T-helper 1 cell treated with Interleukin-12 subunit alpha and Interleukin-12 subunit beta and Interleukin-4 antibody, amounts not matched to agents 30 μg/mL and 1 μg/mL, for 36 hours (primary cell): ENCODE measurements at regions not wholly inside any gene's neighbourhood (a gene's known extent, or its start where the extent isn't known, plus 50 kb on each side); places are given as distances from the start of the nearest gene placed in this dataset.

Experiments
- H3K27ac Mint-ChIP-seq: one replicate; pipeline ENCODE4 v1.8.0; 2021; ENCODE audit warnings: mild to moderate bottlenecking, mixed read lengths
- H3K27me3 Mint-ChIP-seq: one replicate; pipeline ENCODE4 v1.8.0; 2021; ENCODE audit warnings: low read depth, mixed read lengths
- H3K36me3 Mint-ChIP-seq: one replicate; pipeline ENCODE4 v1.8.0; 2021; ENCODE audit warnings: low read depth, mixed read lengths
- H3K4me1 Mint-ChIP-seq: one replicate; pipeline ENCODE4 v1.8.0; 2021; ENCODE audit warnings: low read depth, mixed read lengths
- H3K4me3 Mint-ChIP-seq: one replicate; pipeline ENCODE4 v1.8.0; 2021; ENCODE audit warnings: mild to moderate bottlenecking, moderate library complexity, mixed read lengths
- H3K9me3 Mint-ChIP-seq: one replicate; pipeline ENCODE4 v1.8.0; 2021; ENCODE audit warnings: mixed read lengths

- H3K4me3 Mint-ChIP-seq: no peak overlapping the region
- H3K36me3 Mint-ChIP-seq: no peaks in the 10 kb centered on the region
- no peaks in the 10 kb centered on the region for H3K27me3 Mint-ChIP-seq
- no peaks in the 10 kb centered on the region for H3K9me3 Mint-ChIP-seq
- no peak overlapping the region for H3K27ac Mint-ChIP-seq
- peaks cover 1% of the 10 kb centered on the region for H3K4me1 Mint-ChIP-seq
Observed at GRCh38 chr1:221634606-221635005, 107.3 kb downstream of the DUSP10 start.

GRCh38 chr1:221635305-221635704 is 106.6 kb downstream of the DUSP10 start:
- Mint-ChIP-seq H3K4me1 (peaks cover 1% of the 10 kb centered on the region), H3K9me3 (no peaks in the 10 kb centered on the region), H3K36me3 (no peaks in the 10 kb centered on the region), H3K27me3 (no peaks in the 10 kb centered on the region), H3K27ac (no peak overlapping the region), H3K4me3 (no peak overlapping the region)

- H3K27ac Mint-ChIP-seq: no peak overlapping the region
- H3K9me3 Mint-ChIP-seq: no peaks in the 10 kb centered on the region
- no peaks in the 10 kb centered on the region for H3K27me3 Mint-ChIP-seq
- no peaks in the 10 kb centered on the region for H3K36me3 Mint-ChIP-seq
- H3K4me3 Mint-ChIP-seq: no peak overlapping the region
- H3K4me1 Mint-ChIP-seq: peaks cover 1% of the 10 kb centered on the region
Observed at GRCh38 chr1:221636096-221636495, 105.8 kb downstream of the DUSP10 start.

GRCh38 chr1:221636967-221637366 is 104.9 kb downstream of the DUSP10 start:
- Mint-ChIP-seq H3K27ac (no peak overlapping the region), H3K4me3 (no peak overlapping the region), H3K36me3 (no peaks in the 10 kb centered on the region), H3K27me3 (no peaks in the 10 kb centered on the region), H3K4me1 (no peaks in the 10 kb centered on the region), H3K9me3 (no peaks in the 10 kb centered on the region)

GRCh38 chr1:221637641-221638041 is 104.2 kb downstream of the DUSP10 start:
- no peak overlapping the region for H3K27ac Mint-ChIP-seq
- no peaks in the 10 kb centered on the region for H3K9me3 Mint-ChIP-seq
- no peak overlapping the region for H3K4me3 Mint-ChIP-seq
- no peaks in the 10 kb centered on the region for H3K36me3 Mint-ChIP-seq
- H3K27me3 Mint-ChIP-seq: no peaks in the 10 kb centered on the region
- H3K4me1 Mint-ChIP-seq: no peaks in the 10 kb centered on the region

- Mint-ChIP-seq H3K27me3 (no peaks in the 10 kb centered on the region), H3K36me3 (no peaks in the 10 kb centered on the region)
Observed at GRCh38 chr1:221638595-221638994, 103.3 kb downstream of the DUSP10 start.

GRCh38 chr1:221641811-221642210 is 100.1 kb downstream of the DUSP10 start:
- peaks cover 5% of the 10 kb centered on the region for H3K4me1 Mint-ChIP-seq

More at GRCh38 chr1:221638595-221638994, 103.3 kb downstream of the DUSP10 start:
- Mint-ChIP-seq H3K4me3 (no peak overlapping the region), H3K27ac (no peak overlapping the region), H3K4me1 (no peaks in the 10 kb centered on the region), H3K9me3 (no peaks in the 10 kb centered on the region)

GRCh38 chr1:221643404-221644144 is 98.3 kb downstream of the DUSP10 start:
- no peak overlapping the region for H3K27ac Mint-ChIP-seq
- no peaks in the 10 kb centered on the region for H3K27me3 Mint-ChIP-seq
- no peak overlapping the region for H3K4me3 Mint-ChIP-seq
- H3K36me3 Mint-ChIP-seq: no peaks in the 10 kb centered on the region
- H3K9me3 Mint-ChIP-seq: no peaks in the 10 kb centered on the region
- H3K4me1 Mint-ChIP-seq: peaks cover 5% of the 10 kb centered on the region

More at GRCh38 chr1:221641811-221642210, 100.1 kb downstream of the DUSP10 start:
- H3K9me3 Mint-ChIP-seq: no peaks in the 10 kb centered on the region
- no peaks in the 10 kb centered on the region for H3K36me3 Mint-ChIP-seq
- no peak overlapping the region for H3K27ac Mint-ChIP-seq
- no peak overlapping the region for H3K4me3 Mint-ChIP-seq
- H3K27me3 Mint-ChIP-seq: no peaks in the 10 kb centered on the region

- H3K27ac Mint-ChIP-seq: no peak overlapping the region
- H3K27me3 Mint-ChIP-seq: no peaks in the 10 kb centered on the region
- H3K9me3 Mint-ChIP-seq: no peaks in the 10 kb centered on the region
- no peaks in the 10 kb centered on the region for H3K36me3 Mint-ChIP-seq
- peaks cover 5% of the 10 kb centered on the region for H3K4me1 Mint-ChIP-seq
- H3K4me3 Mint-ChIP-seq: no peak overlapping the region
Observed at GRCh38 chr1:221644145-221644448, 97.8 kb downstream of the DUSP10 start.

GRCh38 chr1:221644663-221645258 is 97.1 kb downstream of the DUSP10 start:
- Mint-ChIP-seq H3K27me3 (no peaks in the 10 kb centered on the region), H3K36me3 (no peaks in the 10 kb centered on the region), H3K27ac (no peak overlapping the region), H3K4me3 (no peak overlapping the region), H3K9me3 (no peaks in the 10 kb centered on the region), H3K4me1 (peaks cover 5% of the 10 kb centered on the region)

GRCh38 chr1:221648201-221648600 is 93.7 kb downstream of the DUSP10 start:
- Mint-ChIP-seq H3K27me3 (no peaks in the 10 kb centered on the region), H3K9me3 (no peaks in the 10 kb centered on the region), H3K27ac (no peak overlapping the region), H3K36me3 (no peaks in the 10 kb centered on the region), H3K4me1 (peaks cover 5% of the 10 kb centered on the region), H3K4me3 (no peak overlapping the region)
